Mesenchymal stem cell (in vitro differentiated cells and primary cell): ENCODE measurements at regions not wholly inside any gene's neighbourhood (a gene's known extent, or its start where the extent isn't known, plus 50 kb on each side); places are given as distances from the start of the nearest gene placed in this dataset.
"Not testable (repeated sequence)": the region's sequence is repeated elsewhere in the genome, so short reads cannot be mapped to it uniquely, and the experiment has no call there.

Experiments
- DNase-seq: peaks from one replicate; pipeline ENCODE4 v3.0.0-alpha.2; 2013
- H2AFZ ChIP-seq: one replicate; pipeline ENCODE4 v1.6.1; 2013; ENCODE audit warnings: low read depth, mild to moderate bottlenecking, control low read depth, inconsistent platforms, low read length, moderate library complexity
- H2AK5ac ChIP-seq: 2 replicates; pipeline ENCODE4 v1.6.1; 2013; ENCODE audit warnings: low read length, moderate library complexity, mild to moderate bottlenecking, inconsistent platforms; ENCODE audit not compliant: severe bottlenecking
- H2BK120ac ChIP-seq: one replicate; pipeline ENCODE4 v1.6.1; 2013; ENCODE audit warnings: low read depth, mild to moderate bottlenecking, inconsistent platforms, low read length, moderate library complexity
- H2BK12ac ChIP-seq, 2 experiments: one replicate each; pipeline ENCODE4 v1.6.1; 2013; ENCODE audit warnings: inconsistent platforms in 2 of 2, low read length in 2 of 2, mild to moderate bottlenecking in 2 of 2, moderate library complexity in 2 of 2, control low read depth in 1 of 2
- H2BK15ac ChIP-seq: one replicate; pipeline ENCODE4 v1.6.1; 2013; ENCODE audit warnings: mild to moderate bottlenecking, low read depth, inconsistent platforms; ENCODE audit not compliant: poor library complexity, severe bottlenecking
- H2BK5ac ChIP-seq: 2 replicates; pipeline ENCODE4 v1.6.1; 2013; ENCODE audit warnings: low read depth, mild to moderate bottlenecking, low read length, control low read depth, inconsistent platforms; ENCODE audit not compliant: poor library complexity, severe bottlenecking
- H3K14ac ChIP-seq, 2 experiments: one replicate each; pipeline ENCODE4 v1.6.1; 2013; ENCODE audit warnings: inconsistent platforms in 2 of 2, low read length in 2 of 2, control low read depth in 1 of 2, mild to moderate bottlenecking in 1 of 2, moderate library complexity in 1 of 2
- H3K18ac ChIP-seq, 2 experiments: one replicate each; pipeline ENCODE4 v1.6.1; 2013; ENCODE audit warnings: inconsistent platforms in 2 of 2, low read length in 2 of 2, control low read depth in 1 of 2, low read depth in 1 of 2, mild to moderate bottlenecking in 1 of 2
- H3K23ac ChIP-seq, 2 experiments: one replicate each; pipeline ENCODE4 v1.6.1; 2013; ENCODE audit warnings: inconsistent platforms in 2 of 2, low read length in 2 of 2, mild to moderate bottlenecking in 2 of 2, moderate library complexity in 2 of 2, control low read depth in 1 of 2
- H3K27ac ChIP-seq: 2 replicates; pipeline ENCODE4 v1.5.1; 2013; ENCODE audit warnings: mild to moderate bottlenecking, moderate library complexity, low read length, control low read depth, inconsistent platforms; ENCODE audit not compliant: poor library complexity, severe bottlenecking
- H3K27me3 ChIP-seq, 2 experiments: 2 replicates each; pipeline versions ENCODE4 v1.6.1 to v1.7.0; 2013; ENCODE audit warnings: low read length in 2 of 2, mild to moderate bottlenecking in 2 of 2, moderate library complexity in 2 of 2, control low read depth in 1 of 2, inconsistent platforms in 1 of 2; ENCODE audit not compliant: control insufficient read depth in 1 of 2, insufficient read depth in 1 of 2
- H3K36me3 ChIP-seq, 2 experiments: 2 replicates each; pipeline versions ENCODE4 v1.6.1 to v1.7.0; 2013; ENCODE audit warnings: low read length in 2 of 2, control low read depth in 1 of 2, inconsistent platforms in 1 of 2, low read depth in 1 of 2, mild to moderate bottlenecking in 1 of 2; ENCODE audit not compliant: insufficient read depth in 2 of 2, control insufficient read depth in 1 of 2
- H3K4ac ChIP-seq, 2 experiments: one replicate each; pipeline ENCODE4 v1.6.1; 2013; ENCODE audit warnings: inconsistent platforms in 2 of 2, low read length in 2 of 2, mild to moderate bottlenecking in 2 of 2, moderate library complexity in 2 of 2, control low read depth in 1 of 2, low read depth in 1 of 2
- H3K4me1 ChIP-seq: 2 replicates; pipeline ENCODE4 v1.6.1; 2013; ENCODE audit warnings: low read depth, low read length, control low read depth; ENCODE audit not compliant: control insufficient read depth, insufficient read depth
- H3K4me2 ChIP-seq: 2 replicates; pipeline ENCODE4 v1.6.1; 2013; ENCODE audit warnings: low read length, mild to moderate bottlenecking, inconsistent platforms; ENCODE audit not compliant: poor library complexity, severe bottlenecking
- H3K4me3 ChIP-seq, 2 experiments: 2 replicates each; pipeline versions ENCODE4 v1.5.1 to v1.7.0; 2013; ENCODE audit warnings: low read length in 2 of 2, mild to moderate bottlenecking in 2 of 2, control low read depth in 1 of 2, low read depth in 1 of 2; ENCODE audit not compliant: insufficient read depth in 1 of 2
- H3K79me1 ChIP-seq: replicated peaks from 2 replicates; pipeline ENCODE4 v1.6.1; 2013; ENCODE audit warnings: mild to moderate bottlenecking, control low read depth, low read length, inconsistent platforms; ENCODE audit not compliant: poor library complexity, severe bottlenecking
- H3K9ac ChIP-seq: 2 replicates; pipeline ENCODE4 v1.7.0; 2013; ENCODE audit warnings: mild to moderate bottlenecking, low read length, moderate library complexity
- H3K9me3 ChIP-seq: 2 replicates; pipeline ENCODE4 v1.7.0; 2013; ENCODE audit warnings: mild to moderate bottlenecking, low read length; ENCODE audit not compliant: control insufficient read depth
- H4K8ac ChIP-seq: one replicate; pipeline ENCODE4 v1.6.1; 2013; ENCODE audit warnings: inconsistent platforms, mild to moderate bottlenecking, low read length, moderate library complexity
- H4K91ac ChIP-seq: one replicate; pipeline ENCODE4 v1.6.1; 2013; ENCODE audit warnings: mild to moderate bottlenecking, low read length, inconsistent platforms
- WGBS: methylation state at CpG from one replicate; pipeline ENCODE4 v1.1.7; 2013; ENCODE audit warnings: mixed read lengths; 5-methylcytosine and 5-hydroxymethylcytosine counted together

DNA sequence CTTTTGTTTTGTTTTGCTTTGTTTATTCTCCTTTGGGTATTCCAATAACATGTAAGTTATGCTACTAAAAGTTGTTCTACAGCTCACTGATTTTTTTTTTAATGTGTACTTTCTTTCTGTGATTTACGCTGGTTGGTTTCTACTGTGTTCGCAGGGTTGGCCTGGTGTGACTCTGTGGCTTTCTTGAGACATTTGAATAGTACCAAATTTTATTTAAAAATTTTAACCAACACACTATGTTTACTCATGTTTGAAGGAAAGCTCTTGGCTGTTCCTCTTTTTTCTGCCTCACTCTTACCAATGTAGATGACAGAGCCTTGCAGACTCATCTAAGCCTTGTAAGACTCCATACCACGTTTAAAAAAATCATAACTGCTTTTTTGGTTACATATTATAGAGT, 1784.9 kb upstream of the DEFB115 start:
- no peaks in the 10 kb centered on the region for H3K36me3 ChIP-seq
- 40% methylated on average over 1 of the region's 3 CpGs for WGBS
- H4K8ac ChIP-seq = no peak overlapping the region
- H2BK5ac ChIP-seq = no peak overlapping the region
- no peak overlapping the region for H3K4me3 ChIP-seq
- H2AK5ac ChIP-seq = no peak overlapping the region
- H3K9ac ChIP-seq = no peak overlapping the region
- no peak overlapping the region for H3K23ac ChIP-seq
- H3K27ac ChIP-seq = no peak overlapping the region
- no peak overlapping the region for H4K91ac ChIP-seq
- no peaks in the 10 kb centered on the region for H3K9me3 ChIP-seq
- no peak overlapping the region for H3K4ac ChIP-seq
- no peaks in the 10 kb centered on the region for H3K27me3 ChIP-seq
- no peak overlapping the region for H2AFZ ChIP-seq
- no peak overlapping the region for H2BK15ac ChIP-seq
- no peaks in the 10 kb centered on the region for H3K79me1 ChIP-seq
- H3K18ac ChIP-seq = no peak overlapping the region
- no peak overlapping the region for H2BK12ac ChIP-seq
- H3K4me1 ChIP-seq = no peaks in the 10 kb centered on the region
- DNase-seq = no peak
- no peak overlapping the region for H3K4me2 ChIP-seq
- no peak overlapping the region for H2BK120ac ChIP-seq
- no peak overlapping the region for H3K14ac ChIP-seq

DNA sequence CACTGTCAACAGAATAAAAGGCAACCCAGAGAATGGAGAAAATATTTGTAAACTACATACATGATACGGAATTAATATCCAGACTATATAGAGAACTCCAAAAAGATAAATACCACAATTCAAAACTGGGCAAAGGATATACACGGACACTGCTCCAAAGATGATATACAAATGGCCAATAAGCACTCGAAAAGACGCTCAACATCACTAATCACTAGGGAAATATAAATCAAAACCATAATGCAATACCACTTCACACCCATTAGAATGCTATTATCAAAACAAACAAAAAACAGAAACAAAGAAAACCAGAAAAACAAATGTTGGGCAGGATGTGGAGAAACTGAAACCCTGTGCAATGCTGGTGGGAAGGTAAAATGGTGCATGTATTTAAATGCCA, 1764.6 kb upstream of the DEFB115 start:
- H3K79me1 ChIP-seq, H3K36me3 ChIP-seq, H3K9ac ChIP-seq, H3K4me2 ChIP-seq, H2BK120ac ChIP-seq, H4K8ac ChIP-seq, H2BK15ac ChIP-seq, H3K27ac ChIP-seq, H3K9me3 ChIP-seq, H2AK5ac ChIP-seq, H2BK5ac ChIP-seq, H3K4me3 ChIP-seq, H3K23ac ChIP-seq, H2AFZ ChIP-seq, H3K4ac ChIP-seq, H3K27me3 ChIP-seq, H3K18ac ChIP-seq, H3K14ac ChIP-seq, H3K4me1 ChIP-seq, DNase-seq, H2BK12ac ChIP-seq, H4K91ac ChIP-seq: not testable (repeated sequence)
- WGBS = 76% methylated on average over 3 of the region's 4 CpGs

GRCh38 chr20:29496767-29497166, 1760.7 kb upstream of the DEFB115 start:
- H2AFZ ChIP-seq, DNase-seq, H3K9me3 ChIP-seq, H3K4me2 ChIP-seq, H3K14ac ChIP-seq, H3K4me1 ChIP-seq, H3K27ac ChIP-seq, H2AK5ac ChIP-seq, H2BK5ac ChIP-seq, H2BK120ac ChIP-seq, H3K79me1 ChIP-seq, H3K4ac ChIP-seq, H3K18ac ChIP-seq, H3K23ac ChIP-seq, H3K9ac ChIP-seq, H2BK12ac ChIP-seq, H4K8ac ChIP-seq, H3K27me3 ChIP-seq, H4K91ac ChIP-seq, H2BK15ac ChIP-seq, H3K36me3 ChIP-seq: not testable (repeated sequence)
- WGBS = 90% methylated on average over 27 of the region's 27 CpGs
- H3K4me3 ChIP-seq = peak overlapping the region in 1 of 2 experiments; percentile 29

DNA sequence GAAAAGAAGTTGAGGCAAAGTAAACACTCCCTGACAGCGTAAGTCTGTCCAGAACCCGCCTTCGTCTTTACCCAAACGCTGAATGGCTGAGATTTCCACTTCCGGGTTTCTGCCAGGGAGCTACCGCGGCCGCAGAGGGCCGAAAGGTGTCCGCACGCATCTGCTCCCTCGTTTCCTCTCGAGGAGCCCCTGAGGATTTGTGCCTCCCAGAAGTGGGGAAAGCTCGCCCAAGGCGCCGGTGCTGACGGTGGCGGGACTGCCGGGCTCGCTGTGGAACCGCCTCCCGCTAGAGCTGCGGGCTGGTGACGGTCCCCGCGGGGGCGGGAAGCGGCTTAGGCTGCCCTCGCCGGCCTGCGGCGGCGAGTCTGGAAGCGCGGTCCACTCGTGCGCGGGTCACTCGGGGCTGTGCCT, 1760.2 kb upstream of the DEFB115 start:
- 83% methylated on average over 39 of the region's 39 CpGs for WGBS
- Histone ChIP-seq H3K4me3 (peak overlapping the region in 1 of 2 experiments; percentile 29), H3K9me3 (peaks cover 3% of the 10 kb centered on the region), H3K4me2 (no peak overlapping the region), H2BK5ac (no peak overlapping the region), H3K18ac (no peak overlapping the region), H2AFZ (no peak overlapping the region), H2BK15ac (no peak overlapping the region), H3K27ac (no peak overlapping the region), H3K4me1 (no peaks in the 10 kb centered on the region), H2BK12ac (no peak overlapping the region), H2AK5ac (no peak overlapping the region), H3K4ac (no peak overlapping the region), H3K9ac (no peak overlapping the region), H2BK120ac (no peak overlapping the region), H4K8ac (no peak overlapping the region), H3K23ac (no peak overlapping the region), H3K79me1 (no peaks in the 10 kb centered on the region), H3K27me3 (no peaks in the 10 kb centered on the region), H3K14ac (no peak overlapping the region), H3K36me3 (no peaks in the 10 kb centered on the region), H4K91ac (no peak overlapping the region)
- no peak for DNase-seq
